Transverse colon (tissue), 4 donors: ENCODE measurements at regions not wholly inside any gene's neighbourhood (a gene's known extent, or its start where the extent isn't known, plus 50 kb on each side); places are given as distances from the start of the nearest gene placed in this dataset.

Source experiments
- DNase-seq: peaks from one replicate; pipeline ENCODE4 v3.0.0-alpha.2; 2019
- H3K27ac ChIP-seq, 4 donors: fragments of 200-600 bp; sonication (generic); 2 replicates each; pipeline ENCODE4 v1.5.1; 2016 to 2018; ENCODE audit warnings: inconsistent platforms in 4 of 4
- H3K27me3 ChIP-seq: fragments of 200-600 bp; sonication (generic); 2 replicates; pipeline ENCODE4 v1.5.1; 2017; ENCODE audit warnings: inconsistent platforms
- H3K36me3 ChIP-seq, 4 donors: fragments of 200-600 bp; sonication (generic); 2 replicates each; pipeline ENCODE4 v1.5.1; 2017 to 2019; ENCODE audit warnings: inconsistent platforms in 4 of 4
- H3K4me1 ChIP-seq, 4 donors: fragments of 200-600 bp; sonication (generic); 2 replicates each; pipeline ENCODE4 v1.5.1; 2017 to 2020; ENCODE audit warnings: inconsistent platforms in 4 of 4
- H3K4me3 ChIP-seq, 4 donors: fragments of 200-600 bp; sonication (generic); 1 replicate in 1 of 4; 2 replicates in 3 of 4; pipeline versions ENCODE4 v1.5.1 to v1.6.1; 2017 to 2019; ENCODE audit warnings: inconsistent platforms in 4 of 4
- H3K9me3 ChIP-seq, 2 donors: fragments of 200-600 bp; sonication (generic); 2 replicates each; pipeline ENCODE4 v1.5.1; 2017 to 2019; ENCODE audit warnings: inconsistent platforms in 2 of 2
- EP300 ChIP-seq: sonication (generic); formaldehyde crosslinking; IDR thresholded peaks from one replicate; pipeline ENCODE4 v1.6.1; 2017; ENCODE audit warnings: antibody characterized with exemption, low read depth
- POLR2A ChIP-seq: fragments of 450-650 bp; IDR thresholded peaks from one replicate; pipeline ENCODE4 v1.6.1; 2016; ENCODE audit warnings: antibody characterized with exemption, mild to moderate bottlenecking, moderate library complexity
- POLR2AphosphoS5 ChIP-seq, 3 donors: sonication (generic); formaldehyde crosslinking; IDR thresholded peaks; one replicate each; pipeline ENCODE4 v1.6.1; 2016; ENCODE audit warnings: antibody characterized with exemption in 3 of 3
- WGBS, 2 donors: methylation state at CpG; one replicate each; pipeline ENCODE4 v1.1.5; 2018; ENCODE audit warnings: low coverage in 1 of 2; 5-methylcytosine and 5-hydroxymethylcytosine counted together
- in situ Hi-C, 4 donors: fragments of 200-750 bp; cut with MboI; loops; one replicate each; pipeline versions ENCODE4 v1.15.0 to v1.15.1; 2017; ENCODE audit warnings: low sequenced_read_pairs in 3 of 4, low pct_ligation_motif_present in 1 of 4, low pct_unique_long_range_greater_than_20kb in 1 of 4
- intact Hi-C: fragments of 100-400 bp; cut with DNase I; formaldehyde crosslinking; loops from one replicate; pipeline ENCODE4 v1.15.1; 2023; ENCODE audit warnings: low total_unique reads
- TF ChIP-seq, protein P1 (sequence below), 5 experiments: fragments of 200-600 bp in 3 of 5; fragments of 450-650 bp in 2 of 5; sonication (generic) in 3 of 5; IDR thresholded peaks; 1 replicate in 2 of 5; 2 replicates in 3 of 5; pipeline ENCODE4 v1.5.1; 2016 to 2017; ENCODE audit warnings: antibody characterized with exemption in 5 of 5, inconsistent platforms in 3 of 5, mild to moderate bottlenecking in 2 of 5, moderate library complexity in 1 of 5

- in situ Hi-C loops, result no loop called here
- DNase-seq, result no peak
- H3K27ac ChIP-seq, result no peak overlapping the region
- no peaks in the 10 kb centered on the region for H3K4me1 ChIP-seq
- H3K9me3 ChIP-seq, result no peaks in the 10 kb centered on the region
- H3K27me3 ChIP-seq, result no peaks in the 10 kb centered on the region
- TF ChIP-seq, protein P1, sequence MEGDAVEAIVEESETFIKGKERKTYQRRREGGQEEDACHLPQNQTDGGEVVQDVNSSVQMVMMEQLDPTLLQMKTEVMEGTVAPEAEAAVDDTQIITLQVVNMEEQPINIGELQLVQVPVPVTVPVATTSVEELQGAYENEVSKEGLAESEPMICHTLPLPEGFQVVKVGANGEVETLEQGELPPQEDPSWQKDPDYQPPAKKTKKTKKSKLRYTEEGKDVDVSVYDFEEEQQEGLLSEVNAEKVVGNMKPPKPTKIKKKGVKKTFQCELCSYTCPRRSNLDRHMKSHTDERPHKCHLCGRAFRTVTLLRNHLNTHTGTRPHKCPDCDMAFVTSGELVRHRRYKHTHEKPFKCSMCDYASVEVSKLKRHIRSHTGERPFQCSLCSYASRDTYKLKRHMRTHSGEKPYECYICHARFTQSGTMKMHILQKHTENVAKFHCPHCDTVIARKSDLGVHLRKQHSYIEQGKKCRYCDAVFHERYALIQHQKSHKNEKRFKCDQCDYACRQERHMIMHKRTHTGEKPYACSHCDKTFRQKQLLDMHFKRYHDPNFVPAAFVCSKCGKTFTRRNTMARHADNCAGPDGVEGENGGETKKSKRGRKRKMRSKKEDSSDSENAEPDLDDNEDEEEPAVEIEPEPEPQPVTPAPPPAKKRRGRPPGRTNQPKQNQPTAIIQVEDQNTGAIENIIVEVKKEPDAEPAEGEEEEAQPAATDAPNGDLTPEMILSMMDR (IDR thresholded peaks at IDR 0.05), result no peak
- no peak for TF ChIP-seq EP300
- H3K4me3 ChIP-seq, result no peak overlapping the region
- WGBS, 2 donors, result 77 to 80% methylated on average over 4 to 5 of the region's 5 CpGs
- H3K36me3 ChIP-seq, result no peaks in the 10 kb centered on the region
- intact Hi-C loops, result no loop called here
Measured at GRCh38 chr14:80425686-80426085, 214.4 kb upstream of the DIO2 start.

DNA sequence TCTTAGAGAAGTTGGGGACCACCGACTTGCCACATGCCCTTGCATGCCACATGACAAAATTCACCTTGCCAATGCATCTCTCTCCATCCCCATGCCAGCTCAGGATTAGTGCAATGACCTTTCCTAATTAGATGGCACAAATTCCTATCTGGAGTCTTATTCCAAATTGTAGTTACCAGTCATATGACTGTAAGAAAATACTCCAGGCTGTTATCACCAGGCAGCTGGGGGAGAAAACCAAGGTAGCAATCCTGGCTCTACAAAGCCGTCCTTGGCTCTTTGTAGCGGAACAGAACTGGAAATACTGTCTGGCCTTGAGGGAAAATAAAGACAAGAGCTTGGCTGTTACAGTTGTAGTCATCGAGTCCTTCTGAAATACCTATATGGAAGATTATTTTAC lies 208.5 kb upstream of the DIO2 start:
- no peaks in the 10 kb centered on the region for H3K27me3 ChIP-seq
- H3K36me3 ChIP-seq, result no peaks in the 10 kb centered on the region
- H3K4me3 ChIP-seq, result no peak overlapping the region
- intact Hi-C loops (no loop called here), in situ Hi-C loops (no loop called here)
- DNase-seq, result no peak
- 82% methylated on average over 4 of the region's 4 CpGs; no CpG with 5 or more reads in 1 of the 2 donors for WGBS, 2 donors
- no peak for TF ChIP-seq POLR2AphosphoS5 (IDR thresholded peaks at IDR 0.05)
- TF ChIP-seq EP300, result no peak
- no peak for TF ChIP-seq POLR2A
- TF ChIP-seq, protein P1 (IDR thresholded peaks at IDR 0.05), result no peak
- no peaks in the 10 kb centered on the region for H3K9me3 ChIP-seq
- no peaks in the 10 kb centered on the region for H3K4me1 ChIP-seq
- no peak overlapping the region for H3K27ac ChIP-seq

- TF ChIP-seq, protein P1 (IDR thresholded peaks at IDR 0.05), result no peak
- TF ChIP-seq POLR2A (no peak), POLR2AphosphoS5 (IDR thresholded peaks at IDR 0.05) (no peak), EP300 (no peak)
- H3K27ac ChIP-seq, result no peak overlapping the region
- DNase-seq, result no peak
- intact Hi-C loops (no loop called here), in situ Hi-C loops (no loop called here)
- WGBS, 2 donors, result 21 to 22% methylated on average over 2 of the region's 2 CpGs
- H3K4me3 ChIP-seq, result no peak overlapping the region
- no peaks in the 10 kb centered on the region for H3K27me3 ChIP-seq
- no peaks in the 10 kb centered on the region for H3K36me3 ChIP-seq
- no peaks in the 10 kb centered on the region for H3K9me3 ChIP-seq
- no peaks in the 10 kb centered on the region for H3K4me1 ChIP-seq
Measured at GRCh38 chr14:80419345-80419744, 208.0 kb upstream of the DIO2 start.

DNA sequence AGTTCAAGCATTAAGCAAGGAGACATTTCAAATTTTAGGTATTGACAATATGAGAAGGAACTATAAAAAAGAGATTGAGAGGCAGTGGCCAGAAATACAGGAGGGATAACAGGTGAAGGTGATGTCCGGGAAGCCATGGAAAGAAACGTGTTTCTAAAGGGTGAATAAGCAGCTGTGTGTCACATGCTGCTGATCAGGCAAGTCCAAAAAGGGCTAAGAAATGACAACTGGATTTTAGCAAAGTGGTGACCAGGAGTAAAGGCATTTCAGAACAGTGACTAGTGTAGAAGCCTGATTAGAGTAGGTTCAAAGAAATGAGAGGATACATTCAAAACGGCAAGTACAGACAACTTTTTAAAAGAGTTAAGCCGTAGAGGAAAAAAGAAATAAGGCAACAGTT lies 204.3 kb upstream of the DIO2 start:
- no peak overlapping the region for H3K4me3 ChIP-seq
- H3K9me3 ChIP-seq, result no peaks in the 10 kb centered on the region
- TF ChIP-seq POLR2A (no peak), POLR2AphosphoS5 (IDR thresholded peaks at IDR 0.05) (no peak), EP300 (no peak)
- TF ChIP-seq, protein P1 (IDR thresholded peaks at IDR 0.05), result no peak
- intact Hi-C loops (no loop called here), in situ Hi-C loops (no loop called here)
- no peaks in the 10 kb centered on the region for H3K27me3 ChIP-seq
- WGBS, 2 donors, result 76 to 84% methylated on average over 4 of the region's 4 CpGs
- H3K36me3 ChIP-seq, result no peaks in the 10 kb centered on the region
- no peak for DNase-seq
- H3K4me1 ChIP-seq, result no peaks in the 10 kb centered on the region
- H3K27ac ChIP-seq, result no peak overlapping the region
